ENCODE measurements at regions not wholly inside any gene's neighbourhood (a gene's known extent, or its start where the extent isn't known, plus 50 kb on each side); places are given as distances from the start of the nearest gene placed in this dataset.

DNA sequence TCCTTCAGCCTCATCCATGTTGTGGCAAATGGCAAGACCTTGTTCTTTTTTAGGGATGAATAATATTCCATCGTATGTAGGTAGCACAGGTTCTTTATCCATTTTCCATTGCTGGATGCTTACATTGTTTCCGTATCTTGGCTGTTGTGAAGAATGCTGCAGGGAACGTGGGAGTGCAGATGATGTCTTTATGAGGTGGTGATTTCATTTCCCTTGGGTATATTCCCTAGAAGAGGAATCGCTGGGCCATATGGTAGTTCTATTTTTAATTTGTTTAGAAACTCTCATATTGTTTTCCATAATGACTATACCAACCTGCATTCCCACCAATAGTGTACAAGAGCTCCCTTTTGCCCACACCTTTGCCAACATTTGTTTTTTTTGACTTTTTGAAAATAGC is 186.3 kb upstream of the TMTC4 start:
- Mint-ChIP-seq H3K27ac (no peak overlapping the region), H3K9me3 (peaks cover 6% of the 10 kb centered on the region), H3K4me1 (no peaks in the 10 kb centered on the region), H3K4me3 (no peak overlapping the region), H3K27me3 (ENCODE audit: insufficient read depth, low read depth, poor library complexity) (peaks cover 2% of the 10 kb centered on the region), H3K36me3 (ENCODE audit: low read depth) (peaks cover 3% of the 10 kb centered on the region; the same call in 1 of the 3 replicates)
- H3K27me3 ChIP-seq (ENCODE audit: insufficient read depth): no peaks in the 10 kb centered on the region
- H2AFZ ChIP-seq: no peak overlapping the region
- H3K79me2 ChIP-seq (replicated peaks; ENCODE audit: insufficient read depth): no peaks in the 10 kb centered on the region
- H3F3A ChIP-seq (replicated peaks; ENCODE audit: low read depth): no peaks in the 10 kb centered on the region
- no peak overlapping the region for H3K27ac ChIP-seq (ENCODE audit: low read depth)
- H3K4me1 ChIP-seq (ENCODE audit: insufficient read depth): no peaks in the 10 kb centered on the region
- DNase-seq (ENCODE audit: low spot score) (no peak), ATAC-seq (no peak)
- H3K4me3 ChIP-seq: no peak overlapping the region
- TF ChIP-seq, protein P1, sequence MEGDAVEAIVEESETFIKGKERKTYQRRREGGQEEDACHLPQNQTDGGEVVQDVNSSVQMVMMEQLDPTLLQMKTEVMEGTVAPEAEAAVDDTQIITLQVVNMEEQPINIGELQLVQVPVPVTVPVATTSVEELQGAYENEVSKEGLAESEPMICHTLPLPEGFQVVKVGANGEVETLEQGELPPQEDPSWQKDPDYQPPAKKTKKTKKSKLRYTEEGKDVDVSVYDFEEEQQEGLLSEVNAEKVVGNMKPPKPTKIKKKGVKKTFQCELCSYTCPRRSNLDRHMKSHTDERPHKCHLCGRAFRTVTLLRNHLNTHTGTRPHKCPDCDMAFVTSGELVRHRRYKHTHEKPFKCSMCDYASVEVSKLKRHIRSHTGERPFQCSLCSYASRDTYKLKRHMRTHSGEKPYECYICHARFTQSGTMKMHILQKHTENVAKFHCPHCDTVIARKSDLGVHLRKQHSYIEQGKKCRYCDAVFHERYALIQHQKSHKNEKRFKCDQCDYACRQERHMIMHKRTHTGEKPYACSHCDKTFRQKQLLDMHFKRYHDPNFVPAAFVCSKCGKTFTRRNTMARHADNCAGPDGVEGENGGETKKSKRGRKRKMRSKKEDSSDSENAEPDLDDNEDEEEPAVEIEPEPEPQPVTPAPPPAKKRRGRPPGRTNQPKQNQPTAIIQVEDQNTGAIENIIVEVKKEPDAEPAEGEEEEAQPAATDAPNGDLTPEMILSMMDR (conservative IDR thresholded peaks at IDR 0.05; ENCODE audit: low read depth in 2 of 2): no peak
- TF ChIP-seq REST (IDR thresholded peaks at IDR 0.05; ENCODE audit: unreplicated experiment): no peak
- TF ChIP-seq ZNF462 (CRISPR knock-in tag; IDR thresholded peaks at IDR 0.05): no peak
- no peak for TF ChIP-seq NANOG (IDR thresholded peaks at IDR 0.05; ENCODE audit: borderline replicate concordance)
- TF ChIP-seq EZH2 (IDR thresholded peaks at IDR 0.05; ENCODE audit: low read depth, unreplicated experiment): no peak
- no peaks in the 10 kb centered on the region for H4K20me1 ChIP-seq (replicated peaks; ENCODE audit: insufficient read depth)
- no peaks in the 10 kb centered on the region for H3K9me2 ChIP-seq (ENCODE audit: insufficient read depth)
- no peaks in the 10 kb centered on the region for H3K36me3 ChIP-seq (ENCODE audit: insufficient read depth)
- H3K4me2 ChIP-seq: no peak overlapping the region

Measured in GM23338 (cell line).